Mesodermal cell (in vitro differentiated cells): ENCODE measurements at regions not wholly inside any gene's neighbourhood (a gene's known extent, or its start where the extent isn't known, plus 50 kb on each side); places are given as distances from the start of the nearest gene placed in this dataset.
"Not testable (repeated sequence)": the region's sequence is repeated elsewhere in the genome, so short reads cannot be mapped to it uniquely, and the experiment has no call there.

Source experiments
- H3K27ac ChIP-seq: 2 replicates; pipeline ENCODE4 v1.7.0; 2013; ENCODE audit warnings: mild to moderate bottlenecking, low read depth, low read length, moderate library complexity; ENCODE audit not compliant: severe bottlenecking
- H3K36me3 ChIP-seq: 2 replicates; pipeline ENCODE4 v1.7.1; 2013; ENCODE audit warnings: mild to moderate bottlenecking, low read length, moderate library complexity; ENCODE audit not compliant: control insufficient read depth, insufficient read depth
- H3K4me1 ChIP-seq: one replicate; pipeline ENCODE4 v1.7.1; 2013; ENCODE audit warnings: mild to moderate bottlenecking, low read length; ENCODE audit not compliant: insufficient read depth, control insufficient read depth, poor library complexity, severe bottlenecking
- H3K4me3 ChIP-seq: 2 replicates; pipeline ENCODE4 v1.7.0; 2013; ENCODE audit warnings: low read length, control low read depth, mild to moderate bottlenecking; ENCODE audit not compliant: insufficient read depth, poor library complexity, severe bottlenecking; ENCODE audit errors: extremely low read depth
- H3K9me3 ChIP-seq: 2 replicates; pipeline ENCODE4 v1.7.1; 2013; ENCODE audit warnings: mild to moderate bottlenecking, low read length, moderate library complexity; ENCODE audit not compliant: control insufficient read depth
- WGBS, 2 experiments: methylation state at CpG; one replicate each; pipeline ENCODE4 v1.1.5; 2013; ENCODE audit warnings: missing lambda C conversion rate in 2 of 2; ENCODE audit not compliant: insufficient coverage in 2 of 2; 5-methylcytosine and 5-hydroxymethylcytosine counted together

GRCh38 chr3:110440066-110440653 lies 631.5 kb upstream of the NECTIN3 start:
- H3K4me3 ChIP-seq, H3K4me1 ChIP-seq, H3K36me3 ChIP-seq, H3K9me3 ChIP-seq, H3K27ac ChIP-seq: not testable (repeated sequence)
- 88 to 91% methylated on average over 26 to 27 of the region's 30 CpGs for WGBS, 2 experiments

- WGBS, 2 experiments: 94 to 97% methylated on average over 4 of the region's 4 CpGs
- Histone ChIP-seq H3K36me3 (no peaks in the 10 kb centered on the region), H3K27ac (no peak overlapping the region), H3K9me3 (no peaks in the 10 kb centered on the region), H3K4me1 (no peaks in the 10 kb centered on the region), H3K4me3 (no peak overlapping the region)
Measured at GRCh38 chr3:110454066-110454465, 617.5 kb upstream of the NECTIN3 start.

GRCh38 chr3:110456001-110456400 lies 615.6 kb upstream of the NECTIN3 start:
- WGBS, 2 experiments: 83 to 86% methylated on average over 1 of the region's 2 CpGs

GRCh38 chr3:110456438-110457138 lies 615.0 kb upstream of the NECTIN3 start:
- Histone ChIP-seq H3K36me3 (no peaks in the 10 kb centered on the region), H3K27ac (no peak overlapping the region), H3K4me1 (no peaks in the 10 kb centered on the region), H3K9me3 (no peaks in the 10 kb centered on the region), H3K4me3 (no peak overlapping the region)
- 93% methylated on average over 3 to 4 of the region's 4 CpGs for WGBS, 2 experiments

More at GRCh38 chr3:110456001-110456400, 615.6 kb upstream of the NECTIN3 start:
- no peaks in the 10 kb centered on the region for H3K36me3 ChIP-seq
- H3K4me3 ChIP-seq: no peak overlapping the region
- no peaks in the 10 kb centered on the region for H3K4me1 ChIP-seq
- H3K9me3 ChIP-seq: no peaks in the 10 kb centered on the region
- H3K27ac ChIP-seq: no peak overlapping the region

- no peaks in the 10 kb centered on the region for H3K4me1 ChIP-seq
- no peaks in the 10 kb centered on the region for H3K36me3 ChIP-seq
- H3K27ac ChIP-seq: no peak overlapping the region
- no peak overlapping the region for H3K4me3 ChIP-seq
- H3K9me3 ChIP-seq: no peaks in the 10 kb centered on the region
- 94 to 100% methylated on average over 2 to 3 of the region's 5 CpGs for WGBS, 2 experiments
Measured at GRCh38 chr3:110457508-110457907, 614.1 kb upstream of the NECTIN3 start.

GRCh38 chr3:110459021-110459420 lies 612.6 kb upstream of the NECTIN3 start:
- Histone ChIP-seq H3K4me1 (no peaks in the 10 kb centered on the region), H3K4me3 (no peak overlapping the region), H3K9me3 (no peaks in the 10 kb centered on the region), H3K36me3 (no peaks in the 10 kb centered on the region), H3K27ac (no peak overlapping the region)
- 93 to 100% methylated on average over 1 to 2 of the region's 2 CpGs for WGBS, 2 experiments

- H3K4me3 ChIP-seq: no peak overlapping the region
- no peaks in the 10 kb centered on the region for H3K36me3 ChIP-seq
- H3K4me1 ChIP-seq: no peaks in the 10 kb centered on the region
- H3K27ac ChIP-seq: no peak overlapping the region
- H3K9me3 ChIP-seq: no peaks in the 10 kb centered on the region
- no CpG with 5 or more reads among the region's 3 CpGs for WGBS, 2 experiments
Measured at GRCh38 chr3:110470310-110470709, 601.3 kb upstream of the NECTIN3 start.

- Histone ChIP-seq H3K9me3 (no peaks in the 10 kb centered on the region), H3K4me1 (no peaks in the 10 kb centered on the region), H3K36me3 (no peaks in the 10 kb centered on the region), H3K4me3 (no peak overlapping the region), H3K27ac (no peak overlapping the region)
- WGBS, 2 experiments: 82% methylated on average over 3 of the region's 4 CpGs; no CpG with 5 or more reads in 1 of the 2 experiments
Measured at GRCh38 chr3:110473405-110473804, 598.2 kb upstream of the NECTIN3 start.

GRCh38 chr3:110474397-110474796 lies 597.2 kb upstream of the NECTIN3 start:
- WGBS, 2 experiments: 92% methylated on average over 2 of the region's 2 CpGs; no CpG with 5 or more reads in 1 of the 2 experiments
- Histone ChIP-seq H3K9me3 (no peaks in the 10 kb centered on the region), H3K4me3 (no peak overlapping the region), H3K4me1 (no peaks in the 10 kb centered on the region), H3K27ac (no peak overlapping the region), H3K36me3 (no peaks in the 10 kb centered on the region)

GRCh38 chr3:110478377-110479054 lies 593.1 kb upstream of the NECTIN3 start:
- Histone ChIP-seq H3K27ac (no peak overlapping the region), H3K36me3 (no peaks in the 10 kb centered on the region), H3K4me1 (no peaks in the 10 kb centered on the region), H3K4me3 (no peak overlapping the region), H3K9me3 (peaks cover 2% of the 10 kb centered on the region)
- 100% methylated on average over 1 of the region's 4 CpGs; no CpG with 5 or more reads in 1 of the 2 experiments for WGBS, 2 experiments

- Histone ChIP-seq H3K9me3 (peaks cover 5% of the 10 kb centered on the region), H3K36me3 (no peaks in the 10 kb centered on the region), H3K27ac (no peak overlapping the region), H3K4me3 (no peak overlapping the region), H3K4me1 (no peaks in the 10 kb centered on the region)
- WGBS, 2 experiments: 100% methylated on average over 1 to 2 of the region's 2 CpGs
Measured at GRCh38 chr3:110479731-110480130, 591.9 kb upstream of the NECTIN3 start.
